GDM1 (cell line): ENCODE measurements at regions not wholly inside any gene's neighbourhood (a gene's known extent, or its start where the extent isn't known, plus 50 kb on each side); places are given as distances from the start of the nearest gene placed in this dataset.

Experiments
- DNase-seq: peaks from one replicate; lab custom pipeline; 2025; lab: John Stamatoyannopoulos, UW

GRCh38 chr13:68047889-68048288, 817.8 kb upstream of the PCDH9 start:
- DNase-seq: no peak

GRCh38 chr13:68046903-68047302, 816.8 kb upstream of the PCDH9 start:
- no peak for DNase-seq

GRCh38 chr13:68030152-68030809, 800.1 kb upstream of the PCDH9 start:
- DNase-seq: no peak

- no peak for DNase-seq
Observed at GRCh38 chr13:68028701-68029100, 798.6 kb upstream of the PCDH9 start.

GRCh38 chr13:68027306-68027705, 797.2 kb upstream of the PCDH9 start:
- DNase-seq: no peak

- no peak for DNase-seq
Observed at GRCh38 chr13:68026077-68026476, 795.9 kb upstream of the PCDH9 start.

- no peak for DNase-seq
Observed at GRCh38 chr13:68025604-68026003, 795.5 kb upstream of the PCDH9 start.

GRCh38 chr13:68023838-68024581, 793.9 kb upstream of the PCDH9 start:
- DNase-seq: no peak

GRCh38 chr13:68019901-68020300, 789.8 kb upstream of the PCDH9 start:
- DNase-seq: no peak

- DNase-seq: no peak
Observed at GRCh38 chr13:68009546-68009945, 779.4 kb upstream of the PCDH9 start.

GRCh38 chr13:68007576-68007975, 777.4 kb upstream of the PCDH9 start:
- no peak for DNase-seq

GRCh38 chr13:67996101-67996500, 766.0 kb upstream of the PCDH9 start:
- DNase-seq: no peak

GRCh38 chr13:67990868-67991267, 760.7 kb upstream of the PCDH9 start:
- no peak for DNase-seq

- DNase-seq: no peak
Observed at GRCh38 chr13:67986234-67986633, 756.1 kb upstream of the PCDH9 start.

- DNase-seq: no peak
Observed at GRCh38 chr13:67977066-67977465, 746.9 kb upstream of the PCDH9 start.

- no peak for DNase-seq
Observed at GRCh38 chr13:67971291-67971690, 741.2 kb upstream of the PCDH9 start.

- DNase-seq: no peak
Observed at GRCh38 chr13:67967031-67967430, 736.9 kb upstream of the PCDH9 start.

- no peak for DNase-seq
Observed at GRCh38 chr13:67966065-67966464, 735.9 kb upstream of the PCDH9 start.

GRCh38 chr13:67964986-67965385, 734.9 kb upstream of the PCDH9 start:
- no peak for DNase-seq

- DNase-seq: no peak
Observed at GRCh38 chr13:67964091-67964490, 734.0 kb upstream of the PCDH9 start.

- DNase-seq: no peak
Observed at GRCh38 chr13:67961331-67961730, 731.2 kb upstream of the PCDH9 start.

GRCh38 chr13:67951431-67951830, 721.3 kb upstream of the PCDH9 start:
- no peak for DNase-seq

- DNase-seq: no peak
Observed at GRCh38 chr13:67950603-67951002, 720.5 kb upstream of the PCDH9 start.

GRCh38 chr13:67946131-67946530, 716.0 kb upstream of the PCDH9 start:
- DNase-seq: no peak
